H1 (cell line): ENCODE measurements at regions not wholly inside any gene's neighbourhood (a gene's known extent, or its start where the extent isn't known, plus 50 kb on each side); places are given as distances from the start of the nearest gene placed in this dataset.
A peak's percentile ranks its signal among the peaks of the same experiment; 100 is the strongest.

Experiments used
- CTCF ChIA-PET: fragments of 300-600 bp; sonication (Branson Sonifier 250); formaldehyde crosslinking; loops from one replicate; lab custom pipeline; 2021; ENCODE audit not compliant: partially characterized antibody; lab: Charles Lee
- POLR2A ChIA-PET: fragments of 300-600 bp; sonication (Branson Sonifier 250); formaldehyde crosslinking; loops from one replicate; lab custom pipeline; 2021; ENCODE audit warnings: inconsistent platforms; ENCODE audit not compliant: partially characterized antibody; lab: Charles Lee
- DNase-seq, 2 experiments: peaks; one replicate each; pipeline versions ENCODE4 v3.0.0 to v3.0.0-alpha.2; 2010 to 2022; ENCODE audit warnings: low spot score in 2 of 2, low read depth in 1 of 2, mixed read lengths in 1 of 2
- FAIRE-seq: peaks from 2 replicates; lab custom pipeline; 2011; peaks lifted over from hg19 to GRCh38; lab: Jason Lieb, UNC
- H2AFZ ChIP-seq: 2 replicates; pipeline ENCODE4 v1.8.1; 2012; ENCODE audit warnings: low read length, inconsistent platforms
- H2AK5ac ChIP-seq: 2 replicates; pipeline ENCODE4 v1.6.1; 2013; ENCODE audit warnings: low read depth, low read length
- H2BK120ac ChIP-seq: replicated peaks from 2 replicates; pipeline ENCODE3; 2013; ENCODE audit warnings: low read depth, low read length, inconsistent platforms
- H2BK12ac ChIP-seq: 2 replicates; pipeline ENCODE4 v1.6.1; 2013; ENCODE audit warnings: low read depth, low read length
- H2BK15ac ChIP-seq: 2 replicates; pipeline ENCODE4 v1.6.1; 2013; ENCODE audit warnings: low read length
- H2BK20ac ChIP-seq: 2 replicates; pipeline ENCODE4 v1.6.1; 2013; ENCODE audit warnings: low read length
- H2BK5ac ChIP-seq: 2 replicates; pipeline ENCODE4 v1.6.1; 2013; ENCODE audit warnings: low read depth, low read length
- H3K14ac ChIP-seq: 2 replicates; pipeline ENCODE4 v1.6.1; 2013; ENCODE audit warnings: inconsistent platforms; ENCODE audit not compliant: insufficient read length
- H3K18ac ChIP-seq: 2 replicates; pipeline ENCODE4 v1.6.1; 2013; ENCODE audit warnings: low read length; ENCODE audit errors: extremely low read depth
- H3K23ac ChIP-seq: 2 replicates; pipeline ENCODE4 v1.6.1; 2013; ENCODE audit warnings: inconsistent platforms; ENCODE audit not compliant: insufficient read length
- H3K23me2 ChIP-seq: 2 replicates; pipeline ENCODE4 v1.6.1; 2013; ENCODE audit warnings: low read depth, low read length
- H3K27ac ChIP-seq: 2 replicates; pipeline ENCODE4 v1.6.1; 2011; ENCODE audit warnings: low read depth, low read length, inconsistent platforms
- H3K27me3 ChIP-seq, 4 experiments: replicated peaks in 1 of 4; 1 replicate in 1 of 4; 2 replicates in 3 of 4; pipeline versions ENCODE4 v1.6.1 to v1.8.1; 2011 to 2013; ENCODE audit warnings: low read length in 3 of 4, mild to moderate bottlenecking in 3 of 4, inconsistent platforms in 2 of 4, mixed read lengths in 2 of 4, moderate library complexity in 1 of 4; ENCODE audit not compliant: control insufficient read depth in 3 of 4, insufficient read depth in 3 of 4; ENCODE audit errors: extremely low read depth in 1 of 4
- H3K36me3 ChIP-seq, 4 experiments: 2 replicates each; pipeline versions ENCODE4 v1.6.1 to v1.8.1; 2011 to 2013; ENCODE audit warnings: mild to moderate bottlenecking in 4 of 4, low read length in 3 of 4, moderate library complexity in 2 of 4, control low read depth in 1 of 4, inconsistent platforms in 1 of 4; ENCODE audit not compliant: insufficient read depth in 4 of 4, control insufficient read depth in 2 of 4
- H3K4ac ChIP-seq: replicated peaks from 2 replicates; pipeline ENCODE3; 2013; ENCODE audit warnings: low read length, low read depth, mixed read lengths, inconsistent platforms; ENCODE audit not compliant: insufficient read length
- H3K4me1 ChIP-seq, 4 experiments: replicated peaks in 1 of 4; 1 replicate in 1 of 4; 2 replicates in 3 of 4; pipeline versions ENCODE4 v1.6.1 to v1.8.1; 2011 to 2013; ENCODE audit warnings: low read length in 3 of 4, inconsistent platforms in 2 of 4, mixed read lengths in 1 of 4; ENCODE audit not compliant: insufficient read depth in 4 of 4, control insufficient read depth in 3 of 4
- H3K4me2 ChIP-seq, 2 experiments: 2 replicates each; pipeline versions ENCODE4 v1.6.1 to v1.8.1; 2011 to 2013; ENCODE audit warnings: low read depth in 2 of 2, low read length in 2 of 2, control low read depth in 1 of 2, inconsistent platforms in 1 of 2, mild to moderate bottlenecking in 1 of 2; ENCODE audit not compliant: insufficient read depth in 1 of 2
- H3K4me3 ChIP-seq, 4 experiments: fragments of 200-600, 300-600 bp in 1 of 4; sonication (generic), shearing (Covaris generic), sonication (Bioruptor Twin) in 1 of 4; 2 replicates each; pipeline versions ENCODE4 v1.5.1 to v1.8.1; 2011 to 2016; ENCODE audit warnings: low read length in 4 of 4, low read depth in 3 of 4, control low read depth in 2 of 4, inconsistent platforms in 2 of 4, mild to moderate bottlenecking in 2 of 4, mixed read lengths in 1 of 4, moderate library complexity in 1 of 4; ENCODE audit not compliant: insufficient read depth in 2 of 4; ENCODE audit errors: extremely low read depth in 1 of 4
- H3K56ac ChIP-seq: replicated peaks from 2 replicates; pipeline ENCODE3; 2013; ENCODE audit warnings: low read depth, mild to moderate bottlenecking, mixed read lengths, low read length, inconsistent platforms; ENCODE audit not compliant: insufficient read length
- H3K79me1 ChIP-seq: 2 replicates; pipeline ENCODE4 v1.6.1; 2013; ENCODE audit warnings: low read depth, low read length, control low read depth
- H3K79me2 ChIP-seq, 2 experiments: 2 replicates each; pipeline versions ENCODE4 v1.6.1 to v1.8.1; 2012 to 2013; ENCODE audit warnings: low read length in 2 of 2, mild to moderate bottlenecking in 2 of 2, inconsistent platforms in 1 of 2; ENCODE audit not compliant: insufficient read depth in 2 of 2, control insufficient read depth in 1 of 2
- H3K9ac ChIP-seq, 4 experiments: replicated peaks in 1 of 4; 1 replicate in 1 of 4; 2 replicates in 3 of 4; pipeline versions ENCODE4 v1.6.1 to v1.8.1; 2011 to 2013; ENCODE audit warnings: low read depth in 3 of 4, low read length in 3 of 4, control low read depth in 2 of 4, mild to moderate bottlenecking in 2 of 4, moderate library complexity in 2 of 4, inconsistent platforms in 1 of 4; ENCODE audit errors: extremely low read depth in 1 of 4
- H3K9me3 ChIP-seq, 2 experiments: 2 replicates each; pipeline versions ENCODE4 v1.6.1 to v1.8.1; 2012 to 2013; ENCODE audit warnings: mild to moderate bottlenecking in 2 of 2, moderate library complexity in 2 of 2, control low read depth in 1 of 2, inconsistent platforms in 1 of 2, low read depth in 1 of 2, low read length in 1 of 2, mixed read lengths in 1 of 2; ENCODE audit not compliant: insufficient read depth in 2 of 2
- H4K20me1 ChIP-seq, 2 experiments: replicated peaks in 1 of 2; 2 replicates each; pipeline versions ENCODE3 to v1.8.1; 2011 to 2013; ENCODE audit warnings: inconsistent platforms in 2 of 2, low read length in 2 of 2, mild to moderate bottlenecking in 1 of 2; ENCODE audit not compliant: insufficient read depth in 2 of 2, control insufficient read depth in 1 of 2
- H4K5ac ChIP-seq: 2 replicates; pipeline ENCODE4 v1.6.1; 2013; ENCODE audit warnings: low read length, low read depth, mixed read lengths, inconsistent platforms; ENCODE audit not compliant: insufficient read length
- H4K8ac ChIP-seq: 2 replicates; pipeline ENCODE4 v1.8.0; 2013; ENCODE audit warnings: mild to moderate bottlenecking, moderate library complexity, low read length, inconsistent platforms; ENCODE audit not compliant: insufficient read depth; ENCODE audit errors: extremely low read depth
- H4K91ac ChIP-seq: replicated peaks from 2 replicates; pipeline ENCODE3; 2013; ENCODE audit warnings: low read length, mixed read lengths, inconsistent platforms; ENCODE audit not compliant: insufficient read length
- ASH2L ChIP-seq: fragments of 200-600, 300-600 bp; sonication (generic); IDR thresholded peaks from one replicate; pipeline ENCODE4 v1.7.1; 2017; ENCODE audit warnings: low read length
- CHD1 ChIP-seq: IDR thresholded peaks from 2 replicates; pipeline ENCODE4 v1.6.1; 2012; ENCODE audit warnings: low read depth, low read length, improper control_type of control experiment
- CREB1 ChIP-seq: IDR thresholded peaks from 2 replicates; pipeline ENCODE4 v1.6.1; 2012; ENCODE audit warnings: inconsistent platforms
- EZH2 ChIP-seq: fragments of 200-600 bp; sonication (generic); IDR thresholded peaks from 2 replicates; pipeline ENCODE4 v1.7.1; 2012; ENCODE audit warnings: low read depth, mild to moderate bottlenecking, moderate library complexity, low read length, inconsistent platforms; ENCODE audit not compliant: severe bottlenecking
- GTF2F1 ChIP-seq: IDR thresholded peaks from 2 replicates; pipeline ENCODE4 v1.6.1; 2012; ENCODE audit warnings: low read depth, low read length, improper control_type of control experiment, borderline replicate concordance
- JUN ChIP-seq: IDR thresholded peaks from 2 replicates; pipeline ENCODE4 v1.6.1; 2011; ENCODE audit warnings: low read depth, mild to moderate bottlenecking, improper control_type of control experiment, low read length
- POLR2AphosphoS5 ChIP-seq: IDR thresholded peaks from 2 replicates; pipeline ENCODE4 v1.6.1; 2011; ENCODE audit warnings: low read depth, low read length
- RBBP5 ChIP-seq: IDR thresholded peaks from 2 replicates; pipeline ENCODE4 v1.7.1; 2012; ENCODE audit warnings: low read depth, mild to moderate bottlenecking, inconsistent platforms, low read length, moderate library complexity, borderline replicate concordance
- RFX5 ChIP-seq: IDR thresholded peaks from 2 replicates; pipeline ENCODE4 v1.6.1; 2011; ENCODE audit warnings: low read depth, low read length, improper control_type of control experiment, borderline replicate concordance
- SP1 ChIP-seq: IDR thresholded peaks from 2 replicates; pipeline ENCODE4 v1.6.1; 2011; ENCODE audit warnings: low read depth, low read length
- SP4 ChIP-seq: IDR thresholded peaks from 2 replicates; pipeline ENCODE4 v1.6.1; 2012; ENCODE audit warnings: low read length, inconsistent platforms
- SUZ12 ChIP-seq: fragments of 200-600 bp; sonication (generic); IDR thresholded peaks from 2 replicates; pipeline ENCODE4 v1.6.1; 2012; ENCODE audit warnings: mild to moderate bottlenecking, inconsistent platforms, low read length, moderate library complexity, mixed read lengths
- TBP ChIP-seq: IDR thresholded peaks from 2 replicates; pipeline ENCODE4 v1.6.1; 2011; ENCODE audit warnings: low read depth, low read length, improper control_type of control experiment
- WGBS, 2 experiments: shearing (Covaris generic) in 1 of 2; methylation state at CpG; one replicate each; pipeline versions ENCODE4 v1.1.6 to v1.1.7; 2013 to 2015; ENCODE audit warnings: low lambda C conversion rate in 2 of 2, mixed read lengths in 2 of 2, inconsistent platforms in 1 of 2, low coverage in 1 of 2, missing lambda C conversion rate in 1 of 2; ENCODE audit not compliant: insufficient replicate concordance in 2 of 2, insufficient coverage in 1 of 2, insufficient read length in 1 of 2; ENCODE audit errors: extremely low coverage in 1 of 2, missing lambda C conversion rate in 1 of 2; 5-methylcytosine and 5-hydroxymethylcytosine counted together
- TF ChIP-seq, protein P1 (sequence below): IDR thresholded peaks from 2 replicates; pipeline ENCODE4 v1.6.1; 2012; ENCODE audit warnings: inconsistent platforms

DNA sequence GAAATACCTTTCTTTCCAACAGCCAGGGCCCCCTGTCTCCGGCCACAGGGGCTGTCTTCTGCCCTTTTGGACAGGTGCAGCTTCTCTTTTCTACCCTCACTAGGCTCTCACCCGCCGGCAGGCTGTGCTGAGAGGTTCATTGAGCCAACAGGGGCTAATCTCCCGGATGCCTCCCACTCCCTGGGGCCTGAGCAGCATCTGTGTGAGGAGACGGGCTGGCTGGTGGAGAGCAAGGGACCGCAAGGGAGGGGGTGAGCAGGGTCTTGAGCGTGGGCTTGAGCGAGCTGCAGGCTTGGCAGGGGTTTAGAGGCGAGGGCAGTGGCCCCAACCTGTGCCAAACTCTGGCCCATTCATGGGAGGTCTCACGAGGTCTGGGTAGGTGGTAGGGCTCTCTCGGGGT is 56.5 kb upstream of the CST7 start:
- Histone ChIP-seq H3K18ac (no peak overlapping the region), H2BK12ac (no peak overlapping the region), H2BK120ac (no peak overlapping the region), H3K56ac (no peak overlapping the region), H4K5ac (no peak overlapping the region), H3K4ac (no peak overlapping the region), H3K27ac (no peak overlapping the region), H2BK20ac (no peak overlapping the region), H3K4me1 (no peaks in the 10 kb centered on the region), H2AK5ac (no peak overlapping the region), H3K79me1 (no peaks in the 10 kb centered on the region), H4K20me1 (no peaks in the 10 kb centered on the region), H2BK15ac (no peak overlapping the region), H3K4me3 (no peak overlapping the region), H3K4me2 (no peak overlapping the region), H3K36me3 (no peaks in the 10 kb centered on the region), H3K9ac (no peak overlapping the region; a peak in 1 of 7 replicates), H4K91ac (no peak overlapping the region), H3K27me3 (no peaks in the 10 kb centered on the region; a peak in 1 of 7 replicates), H2BK5ac (no peak overlapping the region), H2AFZ (no peak overlapping the region), H3K79me2 (no peaks in the 10 kb centered on the region), H3K23me2 (no peaks in the 10 kb centered on the region), H4K8ac (peak overlapping the region; percentile 53; the same call in 1 of the 2 replicates), H3K9me3 (peaks cover 0 to 6% of the 10 kb centered on the region in 2 experiments; a peak in 1 of 4 replicates), H3K14ac (no peak overlapping the region), H3K23ac (no peak overlapping the region)
- DNase-seq (no peak), FAIRE-seq (no peak)
- CTCF ChIA-PET, result no interaction called here
- TF ChIP-seq SP4, result no peak
- TF ChIP-seq TBP, result no peak
- TF ChIP-seq, protein P1, sequence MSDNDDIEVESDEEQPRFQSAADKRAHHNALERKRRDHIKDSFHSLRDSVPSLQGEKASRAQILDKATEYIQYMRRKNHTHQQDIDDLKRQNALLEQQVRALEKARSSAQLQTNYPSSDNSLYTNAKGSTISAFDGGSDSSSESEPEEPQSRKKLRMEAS, result no peak
- TF ChIP-seq SP1, result no peak
- no peak for TF ChIP-seq CHD1
- no peak for TF ChIP-seq EZH2
- TF ChIP-seq ASH2L, result no peak
- TF ChIP-seq RFX5, result no peak
- TF ChIP-seq GTF2F1, result no peak
- TF ChIP-seq CREB1, result no peak
- TF ChIP-seq RBBP5, result no peak
- TF ChIP-seq SUZ12, result no peak
- no peak for TF ChIP-seq JUN
- TF ChIP-seq POLR2AphosphoS5, result no peak
- POLR2A ChIA-PET, result no interaction called here
- WGBS, 2 experiments, result 82% methylated on average over 9 of the region's 11 CpGs; no CpG with 5 or more reads in 1 of the 2 experiments
